ENCODE measurements at regions not wholly inside any gene's neighbourhood (a gene's known extent, or its start where the extent isn't known, plus 50 kb on each side); places are given as distances from the start of the nearest gene placed in this dataset.

GRCh38 chr7:17633067-17633466, 307.2 kb downstream of the SNX13 start (continued):
- TF ChIP-seq RAD21 (IDR thresholded peaks at IDR 0.05; ENCODE audit: low read depth) = no peak
- no peak for TF ChIP-seq MAX (IDR thresholded peaks at IDR 0.05)
- no peak for TF ChIP-seq CTCF (IDR thresholded peaks at IDR 0.05 in 2 of 3, conservative IDR thresholded peaks at IDR 0.05 in 1 of 3; ENCODE audit: borderline replicate concordance in 1 of 3, insufficient read depth in 1 of 3, low read depth in 2 of 3, low read length in 2 of 3)
- no peak for TF ChIP-seq POLR2A (IDR thresholded peaks at IDR 0.05; ENCODE audit: borderline replicate concordance, extremely low read depth, insufficient read depth, insufficient read length)
- no peak for TF ChIP-seq POLR2AphosphoS5 (IDR thresholded peaks at IDR 0.05; ENCODE audit: low read depth, low read length)
- no peak for TF ChIP-seq SIN3A (IDR thresholded peaks at IDR 0.05; ENCODE audit: low read depth)
- no peak for TF ChIP-seq EZH2 (IDR thresholded peaks at IDR 0.05)
- no peak for TF ChIP-seq ZFX (IDR thresholded peaks at IDR 0.05)
- TF ChIP-seq CEBPB (IDR thresholded peaks at IDR 0.05; ENCODE audit: low read depth) = no peak

GRCh38 chr7:17638727-17639126, 301.6 kb downstream of the SNX13 start:
- RAD21 ChIA-PET (ENCODE audit: low non-redundant PET in 1 of 2, low total read pairs in 2 of 2, uncharacterized antibody in 2 of 2, unreplicated experiment in 2 of 2) = no interaction called here
- BruUV-seq (replicated peaks) = no TSS peak
- POLR2A ChIA-PET = no interaction called here
- no peak overlapping the region for H3K9ac ChIP-seq (ENCODE audit: low read length)
- DNase-seq (ENCODE audit: low read depth, low spot score) (no peak), ATAC-seq (no peak)
- CTCF ChIA-PET = interaction anchor here (2.0 kb wide), 1 partner anchor 656 kb away, joined by 5 read pairs; no protein-coding TSS in a partner anchor
- H3K79me2 ChIP-seq (ENCODE audit: insufficient read depth, low read length) = no peaks in the 10 kb centered on the region
- H3K4me2 ChIP-seq (ENCODE audit: low read length) = no peak overlapping the region
- no peaks in the 10 kb centered on the region for H3K9me3 ChIP-seq (ENCODE audit: control insufficient read depth in 1 of 2, insufficient read depth in 1 of 2, low read depth in 1 of 2, low read length in 2 of 2)
- H4K20me1 ChIP-seq (ENCODE audit: insufficient read depth) = no peaks in the 10 kb centered on the region
- no peaks in the 10 kb centered on the region for H3K9me2 ChIP-seq (ENCODE audit: insufficient read depth)
- no peak overlapping the region for H2AFZ ChIP-seq (ENCODE audit: low read depth, low read length, poor library complexity, severe bottlenecking)
- no peak overlapping the region for H3K4me3 ChIP-seq (replicated peaks in 1 of 2; ENCODE audit: low read depth in 1 of 2, low read length in 2 of 2)
- intact Hi-C loops (cut with micrococcal nuclease) = no loop called here
- H3K27ac ChIP-seq (ENCODE audit: low read depth, low read length) = no peak overlapping the region
- H3K36me3 ChIP-seq (ENCODE audit: control insufficient read depth in 1 of 2, insufficient read depth in 2 of 2, low read length in 2 of 2) = no peaks in the 10 kb centered on the region
- no peak for TF ChIP-seq CEBPB (IDR thresholded peaks at IDR 0.05; ENCODE audit: low read depth)
- TF ChIP-seq ZNF274 (IDR thresholded peaks at IDR 0.05; ENCODE audit: low read depth, low read length) = no peak
- TF ChIP-seq EZH2 (IDR thresholded peaks at IDR 0.05) = no peak
- H3K27me3 ChIP-seq (ENCODE audit: insufficient read depth, low read length) = no peaks in the 10 kb centered on the region
- no peaks in the 10 kb centered on the region for H3K4me1 ChIP-seq (ENCODE audit: control insufficient read depth in 1 of 2, insufficient read depth in 2 of 2, low read length in 2 of 2)
